Gastrocnemius medialis (tissue), 4 donors: ENCODE measurements at regions not wholly inside any gene's neighbourhood (a gene's known extent, or its start where the extent isn't known, plus 50 kb on each side); places are given as distances from the start of the nearest gene placed in this dataset.

ENCODE experiments used
- POLR2A ChIP-seq, 2 donors: fragments of 450-650 bp; IDR thresholded peaks; one replicate each; pipeline ENCODE4 v1.6.1; 2017; ENCODE audit warnings: antibody characterized with exemption in 2 of 2, mild to moderate bottlenecking in 2 of 2, moderate library complexity in 2 of 2
- TF ChIP-seq, protein P1 (sequence below), 5 experiments: fragments of 450-650 bp in 3 of 5; fragments of 200-600 bp in 2 of 5; sonication (generic) in 2 of 5; IDR thresholded peaks in 4 of 5; conservative IDR thresholded peaks in 1 of 5; 1 replicate in 4 of 5; 2 replicates in 1 of 5; pipeline ENCODE4 v1.5.1; 2016 to 2019; ENCODE audit warnings: antibody characterized with exemption in 5 of 5, mild to moderate bottlenecking in 3 of 5, moderate library complexity in 3 of 5

DNA sequence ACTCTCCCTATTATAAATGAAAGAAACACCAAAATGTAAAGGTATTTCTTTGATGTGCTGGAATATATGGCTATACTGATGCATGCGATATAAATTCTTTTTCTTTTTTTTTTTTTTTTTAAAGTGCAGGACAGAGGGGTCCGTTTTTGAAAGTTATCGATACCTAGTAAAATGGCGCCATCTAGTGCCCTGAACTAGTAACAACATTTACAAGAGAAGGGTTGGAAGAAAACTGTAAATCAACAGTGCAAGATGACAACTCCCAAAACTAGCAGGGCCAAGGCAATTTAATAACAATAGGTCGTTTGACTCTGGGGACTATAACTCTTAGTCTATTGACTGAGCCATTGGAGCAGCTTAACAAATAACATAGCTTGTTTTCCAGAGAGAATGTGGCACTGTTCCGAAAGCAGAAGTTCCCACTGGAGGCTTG lies 137.7 kb downstream of the SPTSSA start:
- TF ChIP-seq, protein P1, sequence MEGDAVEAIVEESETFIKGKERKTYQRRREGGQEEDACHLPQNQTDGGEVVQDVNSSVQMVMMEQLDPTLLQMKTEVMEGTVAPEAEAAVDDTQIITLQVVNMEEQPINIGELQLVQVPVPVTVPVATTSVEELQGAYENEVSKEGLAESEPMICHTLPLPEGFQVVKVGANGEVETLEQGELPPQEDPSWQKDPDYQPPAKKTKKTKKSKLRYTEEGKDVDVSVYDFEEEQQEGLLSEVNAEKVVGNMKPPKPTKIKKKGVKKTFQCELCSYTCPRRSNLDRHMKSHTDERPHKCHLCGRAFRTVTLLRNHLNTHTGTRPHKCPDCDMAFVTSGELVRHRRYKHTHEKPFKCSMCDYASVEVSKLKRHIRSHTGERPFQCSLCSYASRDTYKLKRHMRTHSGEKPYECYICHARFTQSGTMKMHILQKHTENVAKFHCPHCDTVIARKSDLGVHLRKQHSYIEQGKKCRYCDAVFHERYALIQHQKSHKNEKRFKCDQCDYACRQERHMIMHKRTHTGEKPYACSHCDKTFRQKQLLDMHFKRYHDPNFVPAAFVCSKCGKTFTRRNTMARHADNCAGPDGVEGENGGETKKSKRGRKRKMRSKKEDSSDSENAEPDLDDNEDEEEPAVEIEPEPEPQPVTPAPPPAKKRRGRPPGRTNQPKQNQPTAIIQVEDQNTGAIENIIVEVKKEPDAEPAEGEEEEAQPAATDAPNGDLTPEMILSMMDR (IDR thresholded peaks at IDR 0.05 in 4 of 5, conservative IDR thresholded peaks at IDR 0.05 in 1 of 5), result peak; percentile 23 to 71 (median 46)
- no peak for TF ChIP-seq POLR2A (IDR thresholded peaks at IDR 0.05)
